ENCODE measurements at regions not wholly inside any gene's neighbourhood (a gene's known extent, or its start where the extent isn't known, plus 50 kb on each side); places are given as distances from the start of the nearest gene placed in this dataset.

- H3K4me3 Mint-ChIP-seq (ENCODE audit: unreplicated experiment), result no peak overlapping the region
- no peak overlapping the region for H3K27ac Mint-ChIP-seq (ENCODE audit: unreplicated experiment)
- no peaks in the 10 kb centered on the region for H3K4me1 Mint-ChIP-seq (ENCODE audit: unreplicated experiment)
- TF ChIP-seq, protein P1, sequence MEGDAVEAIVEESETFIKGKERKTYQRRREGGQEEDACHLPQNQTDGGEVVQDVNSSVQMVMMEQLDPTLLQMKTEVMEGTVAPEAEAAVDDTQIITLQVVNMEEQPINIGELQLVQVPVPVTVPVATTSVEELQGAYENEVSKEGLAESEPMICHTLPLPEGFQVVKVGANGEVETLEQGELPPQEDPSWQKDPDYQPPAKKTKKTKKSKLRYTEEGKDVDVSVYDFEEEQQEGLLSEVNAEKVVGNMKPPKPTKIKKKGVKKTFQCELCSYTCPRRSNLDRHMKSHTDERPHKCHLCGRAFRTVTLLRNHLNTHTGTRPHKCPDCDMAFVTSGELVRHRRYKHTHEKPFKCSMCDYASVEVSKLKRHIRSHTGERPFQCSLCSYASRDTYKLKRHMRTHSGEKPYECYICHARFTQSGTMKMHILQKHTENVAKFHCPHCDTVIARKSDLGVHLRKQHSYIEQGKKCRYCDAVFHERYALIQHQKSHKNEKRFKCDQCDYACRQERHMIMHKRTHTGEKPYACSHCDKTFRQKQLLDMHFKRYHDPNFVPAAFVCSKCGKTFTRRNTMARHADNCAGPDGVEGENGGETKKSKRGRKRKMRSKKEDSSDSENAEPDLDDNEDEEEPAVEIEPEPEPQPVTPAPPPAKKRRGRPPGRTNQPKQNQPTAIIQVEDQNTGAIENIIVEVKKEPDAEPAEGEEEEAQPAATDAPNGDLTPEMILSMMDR (IDR thresholded peaks at IDR 0.05), result no peak
- no peaks in the 10 kb centered on the region for H3K36me3 Mint-ChIP-seq (ENCODE audit: unreplicated experiment)
- no peak for DNase-seq (ENCODE audit: extremely low spot score, unreplicated experiment)
- peaks cover 5% of the 10 kb centered on the region for H3K27me3 Mint-ChIP-seq (ENCODE audit: unreplicated experiment)
- H3K9me3 Mint-ChIP-seq (ENCODE audit: unreplicated experiment), result no peaks in the 10 kb centered on the region
Measured at GRCh38 chr3:167899093-167899492, 163.6 kb downstream of the SERPINI1 start.

DNA sequence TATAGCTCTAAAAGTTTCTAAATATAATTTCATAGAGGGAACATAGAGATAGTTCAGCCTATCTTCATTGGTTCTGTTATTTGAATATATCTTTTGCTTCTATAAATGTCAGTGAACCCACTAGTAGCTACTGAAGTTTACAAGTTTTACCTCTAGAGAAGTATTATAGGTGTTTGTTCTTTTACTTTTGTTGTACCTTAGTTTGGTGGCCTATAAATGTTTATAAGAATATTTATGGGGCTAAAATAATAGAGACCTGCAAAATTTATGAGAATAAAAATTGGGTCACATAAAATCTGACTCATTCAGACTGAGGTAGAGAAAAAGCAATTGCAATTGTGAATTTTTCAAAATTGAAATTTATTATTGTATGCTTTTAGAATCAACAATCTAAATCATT, 162.6 kb downstream of the SERPINI1 start:
- no peak overlapping the region for H3K27ac Mint-ChIP-seq (ENCODE audit: unreplicated experiment)

GRCh38 chr3:167895684-167896083, 160.2 kb downstream of the SERPINI1 start:
- H3K36me3 Mint-ChIP-seq (ENCODE audit: unreplicated experiment), result no peaks in the 10 kb centered on the region
- H3K4me1 Mint-ChIP-seq (ENCODE audit: unreplicated experiment), result no peaks in the 10 kb centered on the region
- H3K27me3 Mint-ChIP-seq (ENCODE audit: unreplicated experiment), result peaks cover 2% of the 10 kb centered on the region
- TF ChIP-seq, protein P1 (IDR thresholded peaks at IDR 0.05), result no peak
- H3K27ac Mint-ChIP-seq (ENCODE audit: unreplicated experiment), result no peak overlapping the region
- H3K9me3 Mint-ChIP-seq (ENCODE audit: unreplicated experiment), result no peaks in the 10 kb centered on the region
- DNase-seq (ENCODE audit: extremely low spot score, unreplicated experiment), result no peak
- no peak overlapping the region for H3K4me3 Mint-ChIP-seq (ENCODE audit: unreplicated experiment)

More for the DNA sequence above, 162.6 kb downstream of the SERPINI1 start:
- Mint-ChIP-seq H3K9me3 (ENCODE audit: unreplicated experiment) (no peaks in the 10 kb centered on the region), H3K4me3 (ENCODE audit: unreplicated experiment) (no peak overlapping the region), H3K27me3 (ENCODE audit: unreplicated experiment) (peaks cover 5% of the 10 kb centered on the region), H3K4me1 (ENCODE audit: unreplicated experiment) (no peaks in the 10 kb centered on the region), H3K36me3 (ENCODE audit: unreplicated experiment) (no peaks in the 10 kb centered on the region)
- DNase-seq (ENCODE audit: extremely low spot score, unreplicated experiment), result no peak
- TF ChIP-seq, protein P1 (IDR thresholded peaks at IDR 0.05), result no peak

- Mint-ChIP-seq H3K36me3 (ENCODE audit: unreplicated experiment) (no peaks in the 10 kb centered on the region), H3K9me3 (ENCODE audit: unreplicated experiment) (no peaks in the 10 kb centered on the region), H3K27me3 (ENCODE audit: unreplicated experiment) (peaks cover 2% of the 10 kb centered on the region), H3K4me1 (ENCODE audit: unreplicated experiment) (no peaks in the 10 kb centered on the region), H3K27ac (ENCODE audit: unreplicated experiment) (no peak overlapping the region), H3K4me3 (ENCODE audit: unreplicated experiment) (no peak overlapping the region)
- TF ChIP-seq, protein P1 (IDR thresholded peaks at IDR 0.05), result no peak
- no peak for DNase-seq (ENCODE audit: extremely low spot score, unreplicated experiment)
Measured at GRCh38 chr3:167895178-167895577, 159.7 kb downstream of the SERPINI1 start.

- TF ChIP-seq, protein P1 (IDR thresholded peaks at IDR 0.05), result no peak
- H3K36me3 Mint-ChIP-seq (ENCODE audit: unreplicated experiment), result no peaks in the 10 kb centered on the region
- H3K27me3 Mint-ChIP-seq (ENCODE audit: unreplicated experiment), result peaks cover 2% of the 10 kb centered on the region
- no peak overlapping the region for H3K4me3 Mint-ChIP-seq (ENCODE audit: unreplicated experiment)
- no peaks in the 10 kb centered on the region for H3K9me3 Mint-ChIP-seq (ENCODE audit: unreplicated experiment)
- H3K27ac Mint-ChIP-seq (ENCODE audit: unreplicated experiment), result no peak overlapping the region
- peaks cover under 1% of the 10 kb centered on the region for H3K4me1 Mint-ChIP-seq (ENCODE audit: unreplicated experiment)
- no peak for DNase-seq (ENCODE audit: extremely low spot score, unreplicated experiment)
Measured at GRCh38 chr3:167892205-167892604, 156.7 kb downstream of the SERPINI1 start.

Data from osteocyte (in vitro differentiated cells).